PC-3 (cell line): ENCODE measurements at regions not wholly inside any gene's neighbourhood (a gene's known extent, or its start where the extent isn't known, plus 50 kb on each side); places are given as distances from the start of the nearest gene placed in this dataset.

Source experiments
- CTCF ChIP-seq: fragments of 300-600 bp; sonication (generic); conservative IDR thresholded peaks from 2 replicates; pipeline ENCODE4 v1.5.1; 2017; ENCODE audit warnings: antibody characterized with exemption, low read depth, mild to moderate bottlenecking, low read length
- EZH2 ChIP-seq: fragments of 300-600 bp; sonication (generic); IDR thresholded peaks from one replicate; pipeline ENCODE4 v1.6.1; 2017; ENCODE audit warnings: antibody characterized with exemption, mild to moderate bottlenecking, low read length; ENCODE audit not compliant: unreplicated experiment

GRCh38 chr5:56490971-56491468 lies 257.9 kb upstream of the ANKRD55 start:
- TF ChIP-seq EZH2 (no peak), CTCF (no peak)
